DMS53 treated with DMSO at 0.1 percent for 48 hours (cell line): ENCODE measurements at regions not wholly inside any gene's neighbourhood (a gene's known extent, or its start where the extent isn't known, plus 50 kb on each side); places are given as distances from the start of the nearest gene placed in this dataset.

Experiments used
- DNase-seq: peaks from one replicate; lab custom pipeline; 2025; ENCODE audit not compliant: unreplicated experiment; lab: John Stamatoyannopoulos, UW

DNA sequence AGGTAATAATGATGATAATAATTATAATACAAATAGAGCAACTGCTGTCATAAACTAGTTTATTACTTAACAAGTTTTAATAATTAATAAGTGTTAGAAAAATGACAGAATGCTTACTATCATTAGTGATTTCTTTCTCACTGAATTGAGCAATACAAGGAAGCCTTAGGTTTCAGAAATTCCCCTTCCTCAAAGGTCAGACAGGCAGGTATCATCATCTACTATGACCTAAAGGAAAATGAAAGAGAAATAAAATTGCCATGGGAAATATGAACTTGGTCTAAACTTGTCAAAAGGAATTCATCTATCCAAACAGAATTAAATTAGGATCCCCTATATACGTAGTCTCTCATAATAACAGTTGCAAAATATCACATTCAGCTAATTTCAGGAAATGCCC, 56.3 kb upstream of the SLC7A11 start:
- no peak for DNase-seq

DNA sequence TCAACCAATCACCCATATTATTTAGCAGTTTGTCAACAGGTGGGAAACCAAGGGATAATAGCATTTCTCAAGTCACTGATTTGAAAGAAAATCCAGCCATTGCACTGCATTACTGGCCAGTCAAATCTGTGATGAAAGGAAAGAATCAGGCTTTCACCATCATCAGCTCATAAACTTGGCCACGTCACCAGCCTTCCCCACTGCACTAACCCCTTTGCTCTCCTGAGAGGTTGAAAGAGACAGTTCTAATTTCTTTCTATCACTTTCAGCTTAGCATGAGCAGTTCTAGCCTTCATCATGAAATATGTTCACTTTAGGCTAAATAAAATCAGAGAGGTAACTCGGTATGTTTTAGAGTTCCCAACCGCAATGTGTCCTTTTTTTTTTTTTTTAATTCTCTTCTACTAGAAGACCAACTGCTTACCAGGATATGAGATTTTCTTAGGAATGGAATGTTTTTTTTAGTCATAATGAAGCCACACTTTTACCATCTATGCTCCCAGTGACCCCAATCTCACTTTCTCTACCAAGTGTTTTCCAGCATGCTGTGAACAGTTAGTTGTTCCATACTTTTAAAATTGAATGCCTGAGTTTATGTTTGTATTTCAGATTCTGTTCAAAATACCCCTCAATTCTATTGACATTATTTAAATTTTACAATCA, 55.7 kb upstream of the SLC7A11 start:
- no peak for DNase-seq

DNA sequence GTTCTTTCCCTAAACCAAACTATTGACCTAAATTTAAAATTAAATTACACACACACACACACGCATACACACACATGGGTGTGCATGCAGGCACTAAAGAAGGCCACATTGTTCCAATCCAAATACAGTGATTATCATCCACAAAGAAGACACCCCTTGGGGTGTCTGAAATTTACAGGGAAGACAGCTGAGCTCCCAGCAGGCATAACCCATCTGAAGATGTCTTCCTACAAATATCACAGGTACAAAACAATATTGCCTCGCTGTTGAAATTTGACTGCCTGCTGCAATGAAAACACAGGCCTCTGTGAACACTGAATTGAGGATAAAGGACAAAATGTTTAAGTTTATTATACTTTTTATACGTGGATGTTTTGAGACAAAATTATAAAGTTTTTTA, 50.2 kb upstream of the SLC7A11 start:
- no peak for DNase-seq
